Trophoblast cell (in vitro differentiated cells and primary cell): ENCODE measurements at regions not wholly inside any gene's neighbourhood (a gene's known extent, or its start where the extent isn't known, plus 50 kb on each side); places are given as distances from the start of the nearest gene placed in this dataset.
A peak's percentile ranks its signal among the peaks of the same experiment; 100 is the strongest.
"Not testable (repeated sequence)": the region's sequence is repeated elsewhere in the genome, so short reads cannot be mapped to it uniquely, and the experiment has no call there.

Source experiments
- DNase-seq, 2 donors: peaks; one replicate each; pipeline ENCODE4 v3.0.0-alpha.2; 2016
- H2AFZ ChIP-seq: 2 replicates; pipeline ENCODE4 v1.6.1; 2013; ENCODE audit warnings: low read length, moderate library complexity, mild to moderate bottlenecking; ENCODE audit not compliant: insufficient read depth, poor library complexity
- H2AK5ac ChIP-seq: 2 replicates; pipeline ENCODE4 v1.6.1; 2013; ENCODE audit warnings: mild to moderate bottlenecking, low read length
- H2BK120ac ChIP-seq: 2 replicates; pipeline ENCODE4 v1.6.1; 2013; ENCODE audit warnings: low read length, mild to moderate bottlenecking, moderate library complexity; ENCODE audit not compliant: insufficient read depth, poor library complexity
- H2BK12ac ChIP-seq: 2 replicates; pipeline ENCODE4 v1.6.1; 2013; ENCODE audit warnings: mild to moderate bottlenecking, low read length, moderate library complexity
- H2BK5ac ChIP-seq: 2 replicates; pipeline ENCODE4 v1.6.1; 2013; ENCODE audit warnings: low read length, low read depth, moderate library complexity, mild to moderate bottlenecking; ENCODE audit not compliant: poor library complexity
- H3K14ac ChIP-seq: 2 replicates; pipeline ENCODE4 v1.6.1; 2013; ENCODE audit warnings: mild to moderate bottlenecking, low read length
- H3K18ac ChIP-seq: 2 replicates; pipeline ENCODE4 v1.6.1; 2013; ENCODE audit warnings: mild to moderate bottlenecking, low read length
- H3K23ac ChIP-seq: 2 replicates; pipeline ENCODE4 v1.6.1; 2013; ENCODE audit warnings: low read length
- H3K27ac ChIP-seq: 2 replicates; pipeline ENCODE4 v1.5.1; 2013; ENCODE audit warnings: low read depth, mild to moderate bottlenecking, inconsistent platforms, low read length, moderate library complexity
- H3K27me3 ChIP-seq: 2 replicates; pipeline ENCODE4 v1.6.1; 2013; ENCODE audit warnings: inconsistent platforms, mild to moderate bottlenecking, low read length, moderate library complexity; ENCODE audit not compliant: insufficient read depth
- H3K36me3 ChIP-seq, 2 experiments: 1 replicate in 1 of 2; 2 replicates in 1 of 2; pipeline ENCODE4 v1.6.1; 2013; ENCODE audit warnings: low read length in 2 of 2, mild to moderate bottlenecking in 2 of 2, moderate library complexity in 1 of 2; ENCODE audit not compliant: insufficient read depth in 2 of 2, control insufficient read depth in 1 of 2
- H3K4ac ChIP-seq: 2 replicates; pipeline ENCODE4 v1.6.1; 2013; ENCODE audit warnings: low read depth, mild to moderate bottlenecking, low read length, moderate library complexity
- H3K4me1 ChIP-seq, 2 experiments: 1 replicate in 1 of 2; 2 replicates in 1 of 2; pipeline ENCODE4 v1.6.1; 2013; ENCODE audit warnings: low read length in 2 of 2, mild to moderate bottlenecking in 2 of 2, moderate library complexity in 1 of 2; ENCODE audit not compliant: insufficient read depth in 2 of 2, control insufficient read depth in 1 of 2
- H3K4me2 ChIP-seq: 2 replicates; pipeline ENCODE4 v1.6.1; 2013; ENCODE audit warnings: inconsistent platforms, mild to moderate bottlenecking, low read length, moderate library complexity
- H3K4me3 ChIP-seq: 2 replicates; pipeline ENCODE4 v1.5.1; 2013; ENCODE audit warnings: mild to moderate bottlenecking, low read depth, low read length, inconsistent platforms
- H3K79me1 ChIP-seq: one replicate; pipeline ENCODE4 v1.6.1; 2013; ENCODE audit warnings: low read length
- H3K79me2 ChIP-seq: 2 replicates; pipeline ENCODE4 v1.6.1; 2013; ENCODE audit warnings: low read length, mild to moderate bottlenecking; ENCODE audit not compliant: control insufficient read depth, insufficient read depth, poor library complexity
- H3K9ac ChIP-seq: 2 replicates; pipeline ENCODE4 v1.6.1; 2013; ENCODE audit warnings: mild to moderate bottlenecking, low read length
- H3K9me3 ChIP-seq: 2 replicates; pipeline ENCODE4 v1.6.1; 2013; ENCODE audit warnings: low read depth, mild to moderate bottlenecking, control low read depth, inconsistent platforms, low read length; ENCODE audit not compliant: insufficient read depth
- H4K12ac ChIP-seq: 2 replicates; pipeline ENCODE4 v1.6.1; 2013; ENCODE audit warnings: low read depth, mild to moderate bottlenecking, low read length, moderate library complexity
- H4K8ac ChIP-seq: 2 replicates; pipeline ENCODE4 v1.6.1; 2013; ENCODE audit warnings: low read depth, mild to moderate bottlenecking, low read length, moderate library complexity
- H4K91ac ChIP-seq: one replicate; pipeline ENCODE4 v1.6.1; 2013; ENCODE audit warnings: low read depth, mild to moderate bottlenecking, low read length, moderate library complexity
- WGBS: extraction: QIAGEN DNeasy Blood & Tissue Kit; methylation state at CpG from one replicate; pipeline ENCODE4 v1.1.7; 2013; ENCODE audit warnings: missing lambda C conversion rate; ENCODE audit not compliant: insufficient read length, insufficient coverage; ENCODE audit errors: extremely low coverage; 5-methylcytosine and 5-hydroxymethylcytosine counted together

DNA sequence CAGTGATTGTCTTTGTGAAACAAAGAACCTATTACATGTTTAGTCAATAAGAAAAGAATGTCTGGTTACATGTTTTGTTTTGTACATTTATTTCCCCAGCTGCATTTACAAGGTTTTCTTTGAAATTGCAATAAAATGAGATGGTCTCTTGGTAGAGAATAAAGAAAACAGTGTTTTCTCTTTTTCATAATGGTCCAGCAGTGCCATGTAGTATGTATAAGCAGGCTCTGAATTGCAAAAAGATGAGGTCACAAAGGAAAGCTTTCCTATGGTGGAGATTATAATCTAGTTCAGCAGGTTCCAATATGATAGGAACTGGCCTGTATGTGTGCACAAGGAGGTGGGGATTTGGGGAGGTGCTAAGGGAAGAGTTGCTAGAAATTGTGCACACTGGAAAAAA lies 1417.3 kb downstream of the STIM2 start:
- Histone ChIP-seq H3K79me2 (peaks cover 13% of the 10 kb centered on the region), H3K4me2 (peak overlapping the region; percentile 33), H3K9ac (no peak overlapping the region), H2BK12ac (no peak overlapping the region), H3K79me1 (peaks cover 28% of the 10 kb centered on the region), H2AFZ (no peak overlapping the region), H3K4me1 (peaks cover 13 to 18% of the 10 kb centered on the region in 2 experiments), H4K8ac (no peak overlapping the region), H2BK120ac (no peak overlapping the region), H3K9me3 (no peaks in the 10 kb centered on the region), H3K36me3 (no peaks in the 10 kb centered on the region), H4K12ac (no peak overlapping the region), H3K18ac (no peak overlapping the region), H4K91ac (no peak overlapping the region), H3K14ac (no peak overlapping the region), H3K27me3 (no peaks in the 10 kb centered on the region), H3K4me3 (no peak overlapping the region), H2BK5ac (no peak overlapping the region), H3K23ac (no peak overlapping the region), H2AK5ac (no peak overlapping the region), H3K4ac (no peak overlapping the region), H3K27ac (peak overlapping the region; percentile 100)
- DNase-seq, result peak in 1 of 2 donors; percentile 49

DNA sequence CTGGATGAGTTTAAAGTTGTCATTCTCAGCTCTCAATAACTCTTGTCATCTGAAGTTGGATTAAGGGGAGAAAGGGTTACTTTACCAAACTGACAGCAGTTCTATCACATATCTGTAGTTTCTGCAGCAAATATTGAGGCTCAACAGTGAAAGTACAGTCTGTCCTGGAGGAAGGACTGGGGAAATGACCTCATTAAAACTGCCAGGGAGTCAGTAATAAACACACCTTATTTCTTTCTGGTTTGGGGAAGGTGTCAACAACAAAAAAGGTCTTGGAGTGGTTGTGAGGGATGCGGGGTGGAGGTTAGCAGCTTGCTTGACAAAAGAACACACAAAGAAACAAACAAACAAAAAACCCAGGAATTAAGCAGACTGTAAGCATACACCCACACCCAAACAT lies 1418.0 kb downstream of the STIM2 start:
- peaks cover 28% of the 10 kb centered on the region for H3K79me1 ChIP-seq
- no peak for DNase-seq
- peak overlapping the region; percentile 90 for H3K14ac ChIP-seq
- no CpG with 5 or more reads among the region's 1 CpG for WGBS
- H2AK5ac ChIP-seq, result peak overlapping the region; percentile 72
- peak overlapping the region; percentile 71 for H4K8ac ChIP-seq
- peaks cover 13 to 18% of the 10 kb centered on the region in 2 experiments for H3K4me1 ChIP-seq
- H3K36me3 ChIP-seq, result no peaks in the 10 kb centered on the region
- peak overlapping the region; percentile 5 for H3K9ac ChIP-seq
- no peak overlapping the region for H4K12ac ChIP-seq
- no peak overlapping the region for H3K4me2 ChIP-seq
- H2AFZ ChIP-seq, result no peak overlapping the region
- H3K4me3 ChIP-seq, result no peak overlapping the region
- peaks cover 13% of the 10 kb centered on the region for H3K79me2 ChIP-seq
- H3K27ac ChIP-seq, result peak overlapping the region; percentile 100
- H3K9me3 ChIP-seq, result no peaks in the 10 kb centered on the region
- peak overlapping the region; percentile 10 for H3K4ac ChIP-seq
- H3K27me3 ChIP-seq, result no peaks in the 10 kb centered on the region
- peak overlapping the region; percentile 75 for H2BK12ac ChIP-seq
- H3K18ac ChIP-seq, result peak overlapping the region; percentile 59
- peak overlapping the region; percentile 95 for H2BK5ac ChIP-seq
- H2BK120ac ChIP-seq, result peak overlapping the region; percentile 98
- H4K91ac ChIP-seq, result peak overlapping the region; percentile 83
- no peak overlapping the region for H3K23ac ChIP-seq

DNA sequence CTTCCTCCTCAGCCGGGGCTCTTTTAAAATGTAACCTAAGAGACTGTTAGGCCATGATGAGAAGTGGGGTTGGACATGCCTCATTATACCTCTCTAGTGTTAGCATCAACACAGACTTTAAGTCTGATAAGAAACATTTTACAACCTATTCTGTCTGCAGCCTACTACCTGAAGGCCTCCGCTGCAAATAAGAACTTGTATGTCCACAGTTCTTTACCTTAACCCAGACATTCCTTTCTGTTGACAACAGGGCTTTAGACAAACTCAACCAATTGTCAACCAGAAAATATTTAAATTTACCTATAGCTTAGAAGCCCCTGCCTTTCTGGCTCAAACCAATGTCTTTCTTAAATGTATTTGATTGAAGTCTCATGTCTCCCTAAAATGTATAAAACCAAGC lies 1418.6 kb downstream of the STIM2 start:
- no CpG with 5 or more reads among the region's 2 CpGs for WGBS
- Histone ChIP-seq H2BK12ac (no peak overlapping the region), H3K4ac (no peak overlapping the region), H2BK5ac (peak overlapping the region; percentile 95), H3K18ac (no peak overlapping the region), H4K12ac (no peak overlapping the region), H3K4me1 (peaks cover 13 to 18% of the 10 kb centered on the region in 2 experiments), H3K4me2 (no peak overlapping the region), H2BK120ac (peak overlapping the region; percentile 93), H3K27me3 (no peaks in the 10 kb centered on the region), H3K27ac (peak overlapping the region; percentile 100), H2AFZ (no peak overlapping the region), H2AK5ac (no peak overlapping the region), H3K14ac (peak overlapping the region; percentile 51), H4K91ac (peak overlapping the region; percentile 87), H3K9ac (no peak overlapping the region), H3K4me3 (no peak overlapping the region), H4K8ac (no peak overlapping the region), H3K79me2 (peaks cover 13% of the 10 kb centered on the region), H3K9me3 (no peaks in the 10 kb centered on the region), H3K36me3 (no peaks in the 10 kb centered on the region), H3K79me1 (peaks cover 28% of the 10 kb centered on the region), H3K23ac (no peak overlapping the region)
- DNase-seq, result peak in 1 of 2 donors; percentile 2

DNA sequence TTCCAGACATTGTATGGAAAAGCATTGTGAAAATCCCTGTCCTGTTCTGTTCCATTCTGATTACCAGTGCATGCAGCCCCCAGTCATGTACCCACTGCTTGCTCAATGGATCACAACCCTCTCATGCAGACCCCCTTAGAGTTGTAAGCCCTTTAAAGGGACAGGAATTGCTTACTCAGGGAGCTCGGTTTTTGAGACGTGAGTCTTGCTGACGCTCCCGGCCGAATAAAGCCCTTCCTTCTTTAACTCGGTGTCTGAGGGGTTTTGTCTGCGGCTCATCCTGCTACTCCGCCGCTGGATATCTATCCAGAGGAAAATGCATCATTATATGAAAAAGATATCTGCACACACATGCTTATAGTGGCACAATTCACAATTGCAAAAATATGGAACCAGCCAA lies 1425.6 kb downstream of the STIM2 start:
- Histone ChIP-seq H3K14ac (peak overlapping the region; percentile 39), H4K91ac (peak overlapping the region; percentile 86), H2BK12ac (peak overlapping the region; percentile 83), H2BK5ac (peak overlapping the region; percentile 59), H2BK120ac (peak overlapping the region; percentile 79), H3K79me1 (peaks cover 17% of the 10 kb centered on the region)
- not testable (repeated sequence) for H3K4me2 ChIP-seq, H2AFZ ChIP-seq, H3K4ac ChIP-seq, H3K9me3 ChIP-seq, H3K18ac ChIP-seq, H3K36me3 ChIP-seq, H3K9ac ChIP-seq, H2AK5ac ChIP-seq, H3K4me1 ChIP-seq, H4K8ac ChIP-seq, H3K27ac ChIP-seq, H3K23ac ChIP-seq, H3K27me3 ChIP-seq, H4K12ac ChIP-seq, DNase-seq, H3K79me2 ChIP-seq, H3K4me3 ChIP-seq
- no CpG with 5 or more reads among the region's 9 CpGs for WGBS
